ENCODE measurements at regions not wholly inside any gene's neighbourhood (a gene's known extent, or its start where the extent isn't known, plus 50 kb on each side); places are given as distances from the start of the nearest gene placed in this dataset.

GRCh38 chr12:74429535-74429934 is 108.1 kb upstream of the ATXN7L3B start:
- no peak for DNase-seq (ENCODE audit: extremely low read depth, low read depth)
- H3K4me3 ChIP-seq (replicated peaks; ENCODE audit: low read depth, low read length) = no peak overlapping the region
- TF ChIP-seq CTCF (IDR thresholded peaks at IDR 0.05; ENCODE audit: low read depth, low read length, missing control alignments) = no peak

- DNase-seq (ENCODE audit: extremely low read depth, low read depth) = no peak
- H3K4me3 ChIP-seq (replicated peaks; ENCODE audit: low read depth, low read length) = no peak overlapping the region
- TF ChIP-seq CTCF (IDR thresholded peaks at IDR 0.05; ENCODE audit: low read depth, low read length, missing control alignments) = no peak
Observed at GRCh38 chr12:74431801-74432200, 105.8 kb upstream of the ATXN7L3B start.

GRCh38 chr12:74440469-74440868 is 97.2 kb upstream of the ATXN7L3B start:
- H3K4me3 ChIP-seq (replicated peaks; ENCODE audit: low read depth, low read length) = no peak overlapping the region
- no peak for DNase-seq (ENCODE audit: extremely low read depth, low read depth)
- TF ChIP-seq CTCF (IDR thresholded peaks at IDR 0.05; ENCODE audit: low read depth, low read length, missing control alignments) = no peak

DNA sequence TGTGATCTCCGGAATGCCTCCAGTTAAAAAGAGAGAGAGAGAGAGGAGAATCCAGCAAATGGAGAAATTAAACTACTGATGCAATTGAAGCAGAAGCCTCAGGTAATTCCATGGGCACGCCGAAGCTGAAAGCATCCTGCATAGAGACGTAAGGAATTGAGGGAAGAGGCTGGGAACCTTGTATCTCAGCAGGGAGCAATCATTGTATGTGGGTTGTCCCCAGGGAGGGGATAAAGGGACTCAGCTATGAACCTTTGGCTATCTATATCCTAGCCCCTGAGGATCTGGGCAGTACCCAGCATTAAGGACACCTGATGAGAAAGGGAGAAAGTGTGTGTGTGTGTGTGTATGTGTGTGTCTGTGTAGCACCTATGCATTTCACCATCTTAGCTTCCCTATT is 95.8 kb upstream of the ATXN7L3B start:
- DNase-seq (ENCODE audit: extremely low read depth, low read depth) = no peak
- TF ChIP-seq CTCF (IDR thresholded peaks at IDR 0.05; ENCODE audit: low read depth, low read length, missing control alignments) = no peak
- no peak overlapping the region for H3K4me3 ChIP-seq (replicated peaks; ENCODE audit: low read depth, low read length)

GRCh38 chr12:74446466-74446865 is 91.2 kb upstream of the ATXN7L3B start:
- TF ChIP-seq CTCF (IDR thresholded peaks at IDR 0.05; ENCODE audit: low read depth, low read length, missing control alignments) = no peak
- H3K4me3 ChIP-seq (replicated peaks; ENCODE audit: low read depth, low read length) = no peak overlapping the region
- DNase-seq (ENCODE audit: extremely low read depth, low read depth) = no peak

GRCh38 chr12:74449872-74450271 is 87.8 kb upstream of the ATXN7L3B start:
- H3K4me3 ChIP-seq (replicated peaks; ENCODE audit: low read depth, low read length) = no peak overlapping the region
- DNase-seq (ENCODE audit: extremely low read depth, low read depth) = no peak
- no peak for TF ChIP-seq CTCF (IDR thresholded peaks at IDR 0.05; ENCODE audit: low read depth, low read length, missing control alignments)

DNA sequence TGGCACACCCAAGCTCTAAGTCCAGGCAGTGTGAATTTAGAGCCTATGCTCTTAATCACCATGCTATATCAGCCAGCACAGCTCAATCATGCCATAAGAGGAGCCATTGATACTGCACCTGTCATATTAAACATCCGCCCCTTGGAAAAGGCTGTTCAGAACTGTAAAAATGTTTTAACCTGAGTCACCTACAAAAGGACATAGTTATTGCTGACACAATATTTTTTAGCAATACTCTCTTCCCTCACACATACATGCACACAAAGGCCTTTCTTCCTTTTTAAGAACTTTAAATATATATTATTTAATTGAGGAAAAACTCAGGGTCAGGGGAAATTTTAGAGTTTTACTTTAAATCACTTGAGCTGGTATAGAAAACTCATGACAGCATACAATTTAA is 83.5 kb upstream of the ATXN7L3B start:
- no peak for DNase-seq (ENCODE audit: extremely low read depth, low read depth)
- H3K4me3 ChIP-seq (replicated peaks; ENCODE audit: low read depth, low read length) = no peak overlapping the region
- TF ChIP-seq CTCF (IDR thresholded peaks at IDR 0.05; ENCODE audit: low read depth, low read length, missing control alignments) = no peak

All from HFF-Myc (cell line).